HL-60 (cell line): ENCODE measurements at regions not wholly inside any gene's neighbourhood (a gene's known extent, or its start where the extent isn't known, plus 50 kb on each side); places are given as distances from the start of the nearest gene placed in this dataset.

Source experiments
- DNase-seq, 2 experiments: peaks; one replicate each; pipeline ENCODE4 v3.0.0-alpha.2; 2010 to 2020; ENCODE audit warnings: low read depth in 1 of 2, low spot score in 1 of 2
- H3K27ac ChIP-seq: fragments of 250-450 bp; sonication (Bioruptor Pico); replicated peaks from 2 replicates; pipeline ENCODE4 v1.5.1; 2020; ENCODE audit warnings: mild to moderate bottlenecking, moderate library complexity
- H3K27me3 ChIP-seq: fragments of 250-450 bp; sonication (Bioruptor Pico); 2 replicates; pipeline ENCODE4 v1.5.1; 2021; ENCODE audit warnings: mild to moderate bottlenecking, moderate library complexity; ENCODE audit not compliant: insufficient read depth, poor library complexity, severe bottlenecking
- H3K4me3 ChIP-seq: replicated peaks from 2 replicates; pipeline ENCODE4 v1.5.1; 2011; ENCODE audit warnings: mild to moderate bottlenecking, control low read depth, low read length; ENCODE audit not compliant: insufficient read depth
- CTCF ChIP-seq: IDR thresholded peaks from one replicate; pipeline ENCODE4 v1.5.1; 2011; ENCODE audit warnings: low read length, control low read depth, inconsistent platforms; ENCODE audit not compliant: insufficient read depth
- GABPA ChIP-seq: IDR thresholded peaks from 2 replicates; pipeline ENCODE4 v1.6.1; 2012; ENCODE audit warnings: low read depth
- POLR2AphosphoS5 ChIP-seq: IDR thresholded peaks from 2 replicates; pipeline ENCODE4 v1.6.1; 2012; ENCODE audit warnings: low read depth
- REST ChIP-seq: IDR thresholded peaks from 2 replicates; pipeline ENCODE4 v1.6.1; 2012; ENCODE audit warnings: low read depth; ENCODE audit not compliant: insufficient replicate concordance
- SPI1 ChIP-seq: IDR thresholded peaks from 2 replicates; pipeline ENCODE4 v1.6.1; 2012; ENCODE audit warnings: low read depth, mild to moderate bottlenecking, borderline replicate concordance

- H3K27me3 ChIP-seq = no peaks in the 10 kb centered on the region
- TF ChIP-seq CTCF (no peak), GABPA (no peak), POLR2AphosphoS5 (no peak), SPI1 (no peak), REST (no peak)
- no peak overlapping the region for H3K27ac ChIP-seq
- DNase-seq = no peak
- H3K4me3 ChIP-seq = no peak overlapping the region
Observed at GRCh38 chr2:82487354-82487753, 1971.7 kb downstream of the SUCLG1 start.

GRCh38 chr2:82485701-82486100, 1973.4 kb downstream of the SUCLG1 start:
- TF ChIP-seq REST (no peak), POLR2AphosphoS5 (no peak), GABPA (no peak), CTCF (no peak), SPI1 (no peak)
- Histone ChIP-seq H3K27ac (no peak overlapping the region), H3K27me3 (no peaks in the 10 kb centered on the region), H3K4me3 (no peak overlapping the region)
- no peak for DNase-seq

- no peak overlapping the region for H3K4me3 ChIP-seq
- TF ChIP-seq GABPA (no peak), POLR2AphosphoS5 (no peak), REST (no peak), SPI1 (no peak), CTCF (no peak)
- no peak overlapping the region for H3K27ac ChIP-seq
- no peaks in the 10 kb centered on the region for H3K27me3 ChIP-seq
- DNase-seq = no peak
Observed at GRCh38 chr2:82481207-82481606, 1977.9 kb downstream of the SUCLG1 start.
